ENCODE measurements at regions not wholly inside any gene's neighbourhood (a gene's known extent, or its start where the extent isn't known, plus 50 kb on each side); places are given as distances from the start of the nearest gene placed in this dataset.
A peak's percentile ranks its signal among the peaks of the same experiment; 100 is the strongest.

DNA sequence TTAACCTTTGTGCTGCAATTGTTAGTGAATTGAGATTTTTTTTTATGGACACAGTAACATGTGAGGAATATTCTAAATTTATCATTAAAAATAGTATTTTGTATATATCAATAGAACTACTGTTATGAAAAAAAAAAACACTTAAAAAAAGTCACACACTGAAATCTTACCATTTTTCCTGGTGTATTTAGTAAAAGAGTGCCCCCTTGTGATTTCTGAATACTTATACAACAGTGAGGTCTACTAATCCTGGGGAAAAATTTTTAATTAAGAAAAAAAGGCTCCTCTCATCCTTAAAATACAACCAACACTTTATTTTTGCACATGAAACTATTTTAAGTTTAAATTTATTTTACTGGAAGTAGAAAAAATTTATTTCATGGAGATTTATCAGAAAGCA is 56.4 kb upstream of the SPOCK3 start:
- H3K27me3 ChIP-seq (ENCODE audit: control insufficient read depth, insufficient read depth, low read length) = no peaks in the 10 kb centered on the region
- H3K4me3 ChIP-seq (ENCODE audit: insufficient read depth, low read depth, low read length) = no peak overlapping the region
- no peaks in the 10 kb centered on the region for H3K36me3 ChIP-seq (replicated peaks; ENCODE audit: control insufficient read depth, insufficient read depth, low read length)
- DNase-seq = peak; percentile 7

DNA sequence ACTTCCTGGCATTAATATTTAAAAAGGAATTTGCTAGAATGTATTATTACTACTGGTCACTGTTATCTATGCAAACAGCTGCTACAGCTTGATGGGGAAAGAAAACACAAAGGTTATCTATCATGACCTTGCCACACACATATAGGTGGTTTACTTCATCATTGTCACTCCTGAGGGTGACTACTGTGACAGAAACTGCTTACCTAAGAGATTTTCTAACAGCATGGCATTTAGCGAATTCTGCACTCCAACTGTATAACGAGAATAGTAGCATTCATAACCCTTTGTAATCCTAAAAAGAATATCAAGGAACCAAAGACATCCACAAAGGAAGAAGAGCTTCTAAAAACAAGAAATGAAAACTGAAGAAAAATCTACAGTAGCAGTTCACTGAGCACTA is 74.6 kb upstream of the SPOCK3 start:
- DNase-seq = no peak
- Histone ChIP-seq H3K36me3 (replicated peaks; ENCODE audit: control insufficient read depth, insufficient read depth, low read length) (no peaks in the 10 kb centered on the region), H3K27me3 (ENCODE audit: control insufficient read depth, insufficient read depth, low read length) (no peaks in the 10 kb centered on the region), H3K4me3 (ENCODE audit: insufficient read depth, low read depth, low read length) (no peak overlapping the region)

- Histone ChIP-seq H3K27me3 (ENCODE audit: control insufficient read depth, insufficient read depth, low read length) (no peaks in the 10 kb centered on the region), H3K4me3 (ENCODE audit: insufficient read depth, low read depth, low read length) (no peak overlapping the region), H3K36me3 (replicated peaks; ENCODE audit: control insufficient read depth, insufficient read depth, low read length) (no peaks in the 10 kb centered on the region)
- no peak for DNase-seq
Measured at GRCh38 chr4:167321299-167321698, 87.0 kb upstream of the SPOCK3 start.

DNA sequence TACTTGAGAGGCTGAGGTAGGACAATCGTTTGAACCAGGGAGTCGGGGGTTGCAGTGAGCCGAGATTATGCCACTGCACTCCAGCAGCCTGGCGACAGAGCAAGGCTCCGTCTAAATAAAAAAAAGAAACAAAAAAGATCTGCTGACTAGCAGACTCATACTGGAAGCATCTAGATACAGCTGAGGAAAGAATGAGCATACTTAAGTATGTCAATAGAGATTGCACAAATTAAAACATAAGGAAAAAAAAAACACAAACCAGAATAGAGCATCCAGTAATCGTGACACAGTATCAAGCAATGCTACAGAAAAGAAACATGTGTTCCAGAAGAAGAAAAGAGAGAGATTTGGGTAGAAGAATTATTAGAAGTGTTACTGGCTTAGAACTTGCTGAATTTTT is 105.5 kb upstream of the SPOCK3 start:
- no peak overlapping the region for H3K4me3 ChIP-seq (ENCODE audit: insufficient read depth, low read depth, low read length)
- no peaks in the 10 kb centered on the region for H3K36me3 ChIP-seq (replicated peaks; ENCODE audit: control insufficient read depth, insufficient read depth, low read length)
- DNase-seq = no peak
- no peaks in the 10 kb centered on the region for H3K27me3 ChIP-seq (ENCODE audit: control insufficient read depth, insufficient read depth, low read length)

- H3K27me3 ChIP-seq (ENCODE audit: control insufficient read depth, insufficient read depth, low read length) = no peaks in the 10 kb centered on the region
- no peaks in the 10 kb centered on the region for H3K36me3 ChIP-seq (replicated peaks; ENCODE audit: control insufficient read depth, insufficient read depth, low read length)
- no peak overlapping the region for H3K4me3 ChIP-seq (ENCODE audit: insufficient read depth, low read depth, low read length)
- no peak for DNase-seq
Measured at GRCh38 chr4:167359711-167360110, 125.4 kb upstream of the SPOCK3 start.

GRCh38 chr4:167379076-167379835 is 145.0 kb upstream of the SPOCK3 start:
- DNase-seq = no peak
- Histone ChIP-seq H3K36me3 (replicated peaks; ENCODE audit: control insufficient read depth, insufficient read depth, low read length) (no peaks in the 10 kb centered on the region), H3K4me3 (ENCODE audit: insufficient read depth, low read depth, low read length) (no peak overlapping the region), H3K27me3 (ENCODE audit: control insufficient read depth, insufficient read depth, low read length) (no peaks in the 10 kb centered on the region)

DNA sequence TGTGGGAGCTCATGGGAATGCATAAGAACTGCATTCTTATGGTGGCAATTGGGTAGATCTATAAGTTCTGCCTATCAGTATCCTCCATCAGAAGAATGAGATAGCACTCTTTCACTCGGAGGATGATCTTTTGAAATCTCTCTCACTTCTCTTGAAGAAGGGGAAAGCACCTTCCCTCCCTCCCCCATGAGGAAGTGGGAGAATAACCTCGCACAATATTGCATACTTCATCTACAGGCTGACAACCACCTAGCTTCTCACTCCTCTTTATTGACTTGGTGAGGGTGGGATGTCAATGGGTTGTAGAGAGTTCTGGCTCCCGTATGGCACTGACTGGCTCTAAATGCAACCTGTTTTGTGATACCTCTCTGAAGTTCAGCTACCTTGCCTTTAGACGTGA is 146.7 kb upstream of the SPOCK3 start:
- no peak for DNase-seq
- no peak overlapping the region for H3K4me3 ChIP-seq (ENCODE audit: insufficient read depth, low read depth, low read length)
- no peaks in the 10 kb centered on the region for H3K36me3 ChIP-seq (replicated peaks; ENCODE audit: control insufficient read depth, insufficient read depth, low read length)
- H3K27me3 ChIP-seq (ENCODE audit: control insufficient read depth, insufficient read depth, low read length) = no peaks in the 10 kb centered on the region

GRCh38 chr4:167383291-167383690 is 149.0 kb upstream of the SPOCK3 start:
- Histone ChIP-seq H3K27me3 (ENCODE audit: control insufficient read depth, insufficient read depth, low read length) (no peaks in the 10 kb centered on the region; the same call in 1 of the 2 replicates), H3K4me3 (ENCODE audit: insufficient read depth, low read depth, low read length) (no peak overlapping the region), H3K36me3 (replicated peaks; ENCODE audit: control insufficient read depth, insufficient read depth, low read length) (no peaks in the 10 kb centered on the region)
- DNase-seq = no peak

- Histone ChIP-seq H3K27me3 (ENCODE audit: control insufficient read depth, insufficient read depth, low read length) (no peaks in the 10 kb centered on the region), H3K36me3 (replicated peaks; ENCODE audit: control insufficient read depth, insufficient read depth, low read length) (no peaks in the 10 kb centered on the region), H3K4me3 (ENCODE audit: insufficient read depth, low read depth, low read length) (no peak overlapping the region)
- no peak for DNase-seq
Measured at GRCh38 chr4:167397586-167397985, 163.3 kb upstream of the SPOCK3 start.

GRCh38 chr4:167399201-167399600 is 164.9 kb upstream of the SPOCK3 start:
- no peaks in the 10 kb centered on the region for H3K27me3 ChIP-seq (ENCODE audit: control insufficient read depth, insufficient read depth, low read length)
- no peaks in the 10 kb centered on the region for H3K36me3 ChIP-seq (replicated peaks; ENCODE audit: control insufficient read depth, insufficient read depth, low read length)
- DNase-seq = no peak
- H3K4me3 ChIP-seq (ENCODE audit: insufficient read depth, low read depth, low read length) = no peak overlapping the region

DNA sequence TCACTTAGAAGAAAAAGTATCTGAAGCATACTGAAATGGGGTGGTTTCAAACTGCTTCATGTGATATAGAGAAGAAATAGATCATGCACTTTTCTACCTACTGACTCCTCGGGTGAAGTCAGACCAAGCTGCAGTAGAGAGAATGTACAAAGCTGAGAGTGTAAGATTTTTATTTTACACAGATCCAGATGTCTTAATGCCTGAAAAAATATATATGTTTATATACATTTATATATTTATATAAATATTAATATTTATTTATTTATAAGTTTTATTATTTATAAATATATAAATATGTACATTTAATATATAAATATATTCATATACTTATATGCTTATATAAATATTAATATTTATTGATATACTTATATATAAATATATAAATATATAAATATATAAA is 171.9 kb upstream of the SPOCK3 start:
- Histone ChIP-seq H3K36me3 (replicated peaks; ENCODE audit: control insufficient read depth, insufficient read depth, low read length) (no peaks in the 10 kb centered on the region), H3K4me3 (ENCODE audit: insufficient read depth, low read depth, low read length) (no peak overlapping the region), H3K27me3 (ENCODE audit: control insufficient read depth, insufficient read depth, low read length) (no peaks in the 10 kb centered on the region)
- no peak for DNase-seq

- H3K27me3 ChIP-seq (ENCODE audit: control insufficient read depth, insufficient read depth, low read length) = no peaks in the 10 kb centered on the region
- no peaks in the 10 kb centered on the region for H3K36me3 ChIP-seq (replicated peaks; ENCODE audit: control insufficient read depth, insufficient read depth, low read length)
- DNase-seq = no peak
- no peak overlapping the region for H3K4me3 ChIP-seq (ENCODE audit: insufficient read depth, low read depth, low read length)
Measured at GRCh38 chr4:167415461-167415860, 181.2 kb upstream of the SPOCK3 start.

GRCh38 chr4:167419468-167420140 is 185.3 kb upstream of the SPOCK3 start:
- H3K27me3 ChIP-seq (ENCODE audit: control insufficient read depth, insufficient read depth, low read length) = no peaks in the 10 kb centered on the region

DNA sequence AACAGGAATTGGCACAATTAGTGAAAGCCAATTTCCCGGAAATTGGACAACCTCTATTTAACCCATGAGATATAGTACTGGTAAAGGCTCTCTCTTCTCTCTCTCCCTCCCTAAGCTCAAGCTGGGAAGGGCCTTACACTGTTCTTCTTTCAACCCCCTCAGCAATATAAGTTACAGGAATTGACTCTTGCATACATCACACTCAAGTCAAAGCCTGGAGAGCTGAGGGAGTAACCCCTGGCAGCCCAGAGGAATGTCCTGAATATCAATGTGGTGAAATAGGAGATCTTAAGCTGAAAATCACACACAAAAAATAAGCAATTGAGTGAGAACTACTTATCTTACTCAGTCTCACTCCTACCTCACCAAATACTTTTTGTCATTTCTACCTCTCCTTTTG is 186.9 kb upstream of the SPOCK3 start:
- Histone ChIP-seq H3K36me3 (replicated peaks; ENCODE audit: control insufficient read depth, insufficient read depth, low read length) (no peaks in the 10 kb centered on the region), H3K4me3 (ENCODE audit: insufficient read depth, low read depth, low read length) (no peak overlapping the region), H3K27me3 (ENCODE audit: control insufficient read depth, insufficient read depth, low read length) (no peaks in the 10 kb centered on the region)
- no peak for DNase-seq

More at GRCh38 chr4:167419468-167420140, 185.3 kb upstream of the SPOCK3 start:
- H3K4me3 ChIP-seq (ENCODE audit: insufficient read depth, low read depth, low read length) = no peak overlapping the region
- DNase-seq = no peak
- H3K36me3 ChIP-seq (replicated peaks; ENCODE audit: control insufficient read depth, insufficient read depth, low read length) = no peaks in the 10 kb centered on the region
